H1 (cell line): ENCODE measurements at regions not wholly inside any gene's neighbourhood (a gene's known extent, or its start where the extent isn't known, plus 50 kb on each side); places are given as distances from the start of the nearest gene placed in this dataset.

Experiments
- CTCF ChIA-PET: fragments of 300-600 bp; sonication (Branson Sonifier 250); formaldehyde crosslinking; loops from one replicate; lab custom pipeline; 2021; ENCODE audit not compliant: partially characterized antibody; lab: Charles Lee
- POLR2A ChIA-PET: fragments of 300-600 bp; sonication (Branson Sonifier 250); formaldehyde crosslinking; loops from one replicate; lab custom pipeline; 2021; ENCODE audit warnings: inconsistent platforms; ENCODE audit not compliant: partially characterized antibody; lab: Charles Lee
- DNase-seq, 2 experiments: peaks; one replicate each; pipeline versions ENCODE4 v3.0.0 to v3.0.0-alpha.2; 2010 to 2022; ENCODE audit warnings: low spot score in 2 of 2, low read depth in 1 of 2, mixed read lengths in 1 of 2
- FAIRE-seq: peaks from 2 replicates; lab custom pipeline; 2011; peaks lifted over from hg19 to GRCh38; lab: Jason Lieb, UNC
- H2AFZ ChIP-seq: 2 replicates; pipeline ENCODE4 v1.8.1; 2012; ENCODE audit warnings: low read length, inconsistent platforms
- H2AK5ac ChIP-seq: 2 replicates; pipeline ENCODE4 v1.6.1; 2013; ENCODE audit warnings: low read depth, low read length
- H2BK120ac ChIP-seq: replicated peaks from 2 replicates; pipeline ENCODE3; 2013; ENCODE audit warnings: low read depth, low read length, inconsistent platforms
- H2BK12ac ChIP-seq: 2 replicates; pipeline ENCODE4 v1.6.1; 2013; ENCODE audit warnings: low read depth, low read length
- H2BK15ac ChIP-seq: 2 replicates; pipeline ENCODE4 v1.6.1; 2013; ENCODE audit warnings: low read length
- H2BK20ac ChIP-seq: 2 replicates; pipeline ENCODE4 v1.6.1; 2013; ENCODE audit warnings: low read length
- H2BK5ac ChIP-seq: 2 replicates; pipeline ENCODE4 v1.6.1; 2013; ENCODE audit warnings: low read depth, low read length
- H3K14ac ChIP-seq: 2 replicates; pipeline ENCODE4 v1.6.1; 2013; ENCODE audit warnings: inconsistent platforms; ENCODE audit not compliant: insufficient read length
- H3K18ac ChIP-seq: 2 replicates; pipeline ENCODE4 v1.6.1; 2013; ENCODE audit warnings: low read length; ENCODE audit errors: extremely low read depth
- H3K23ac ChIP-seq: 2 replicates; pipeline ENCODE4 v1.6.1; 2013; ENCODE audit warnings: inconsistent platforms; ENCODE audit not compliant: insufficient read length
- H3K23me2 ChIP-seq: 2 replicates; pipeline ENCODE4 v1.6.1; 2013; ENCODE audit warnings: low read depth, low read length
- H3K27ac ChIP-seq: 2 replicates; pipeline ENCODE4 v1.6.1; 2011; ENCODE audit warnings: low read depth, low read length, inconsistent platforms
- H3K27me3 ChIP-seq, 4 experiments: replicated peaks in 1 of 4; 1 replicate in 1 of 4; 2 replicates in 3 of 4; pipeline versions ENCODE4 v1.6.1 to v1.8.1; 2011 to 2013; ENCODE audit warnings: low read length in 3 of 4, mild to moderate bottlenecking in 3 of 4, inconsistent platforms in 2 of 4, mixed read lengths in 2 of 4, moderate library complexity in 1 of 4; ENCODE audit not compliant: control insufficient read depth in 3 of 4, insufficient read depth in 3 of 4; ENCODE audit errors: extremely low read depth in 1 of 4
- H3K36me3 ChIP-seq, 4 experiments: 2 replicates each; pipeline versions ENCODE4 v1.6.1 to v1.8.1; 2011 to 2013; ENCODE audit warnings: mild to moderate bottlenecking in 4 of 4, low read length in 3 of 4, moderate library complexity in 2 of 4, control low read depth in 1 of 4, inconsistent platforms in 1 of 4; ENCODE audit not compliant: insufficient read depth in 4 of 4, control insufficient read depth in 2 of 4
- H3K4ac ChIP-seq: replicated peaks from 2 replicates; pipeline ENCODE3; 2013; ENCODE audit warnings: low read length, low read depth, mixed read lengths, inconsistent platforms; ENCODE audit not compliant: insufficient read length
- H3K4me1 ChIP-seq, 4 experiments: replicated peaks in 1 of 4; 1 replicate in 1 of 4; 2 replicates in 3 of 4; pipeline versions ENCODE4 v1.6.1 to v1.8.1; 2011 to 2013; ENCODE audit warnings: low read length in 3 of 4, inconsistent platforms in 2 of 4, mixed read lengths in 1 of 4; ENCODE audit not compliant: insufficient read depth in 4 of 4, control insufficient read depth in 3 of 4
- H3K4me2 ChIP-seq, 2 experiments: 2 replicates each; pipeline versions ENCODE4 v1.6.1 to v1.8.1; 2011 to 2013; ENCODE audit warnings: low read depth in 2 of 2, low read length in 2 of 2, control low read depth in 1 of 2, inconsistent platforms in 1 of 2, mild to moderate bottlenecking in 1 of 2; ENCODE audit not compliant: insufficient read depth in 1 of 2
- H3K4me3 ChIP-seq, 4 experiments: fragments of 200-600, 300-600 bp in 1 of 4; sonication (generic), shearing (Covaris generic), sonication (Bioruptor Twin) in 1 of 4; 2 replicates each; pipeline versions ENCODE4 v1.5.1 to v1.8.1; 2011 to 2016; ENCODE audit warnings: low read length in 4 of 4, low read depth in 3 of 4, control low read depth in 2 of 4, inconsistent platforms in 2 of 4, mild to moderate bottlenecking in 2 of 4, mixed read lengths in 1 of 4, moderate library complexity in 1 of 4; ENCODE audit not compliant: insufficient read depth in 2 of 4; ENCODE audit errors: extremely low read depth in 1 of 4
- H3K56ac ChIP-seq: replicated peaks from 2 replicates; pipeline ENCODE3; 2013; ENCODE audit warnings: low read depth, mild to moderate bottlenecking, mixed read lengths, low read length, inconsistent platforms; ENCODE audit not compliant: insufficient read length
- H3K79me1 ChIP-seq: 2 replicates; pipeline ENCODE4 v1.6.1; 2013; ENCODE audit warnings: low read depth, low read length, control low read depth
- H3K79me2 ChIP-seq, 2 experiments: 2 replicates each; pipeline versions ENCODE4 v1.6.1 to v1.8.1; 2012 to 2013; ENCODE audit warnings: low read length in 2 of 2, mild to moderate bottlenecking in 2 of 2, inconsistent platforms in 1 of 2; ENCODE audit not compliant: insufficient read depth in 2 of 2, control insufficient read depth in 1 of 2
- H3K9ac ChIP-seq, 4 experiments: replicated peaks in 1 of 4; 1 replicate in 1 of 4; 2 replicates in 3 of 4; pipeline versions ENCODE4 v1.6.1 to v1.8.1; 2011 to 2013; ENCODE audit warnings: low read depth in 3 of 4, low read length in 3 of 4, control low read depth in 2 of 4, mild to moderate bottlenecking in 2 of 4, moderate library complexity in 2 of 4, inconsistent platforms in 1 of 4; ENCODE audit errors: extremely low read depth in 1 of 4
- H3K9me3 ChIP-seq, 2 experiments: 2 replicates each; pipeline versions ENCODE4 v1.6.1 to v1.8.1; 2012 to 2013; ENCODE audit warnings: mild to moderate bottlenecking in 2 of 2, moderate library complexity in 2 of 2, control low read depth in 1 of 2, inconsistent platforms in 1 of 2, low read depth in 1 of 2, low read length in 1 of 2, mixed read lengths in 1 of 2; ENCODE audit not compliant: insufficient read depth in 2 of 2
- H4K20me1 ChIP-seq, 2 experiments: replicated peaks in 1 of 2; 2 replicates each; pipeline versions ENCODE3 to v1.8.1; 2011 to 2013; ENCODE audit warnings: inconsistent platforms in 2 of 2, low read length in 2 of 2, mild to moderate bottlenecking in 1 of 2; ENCODE audit not compliant: insufficient read depth in 2 of 2, control insufficient read depth in 1 of 2
- H4K5ac ChIP-seq: 2 replicates; pipeline ENCODE4 v1.6.1; 2013; ENCODE audit warnings: low read length, low read depth, mixed read lengths, inconsistent platforms; ENCODE audit not compliant: insufficient read length
- H4K8ac ChIP-seq: 2 replicates; pipeline ENCODE4 v1.8.0; 2013; ENCODE audit warnings: mild to moderate bottlenecking, moderate library complexity, low read length, inconsistent platforms; ENCODE audit not compliant: insufficient read depth; ENCODE audit errors: extremely low read depth
- H4K91ac ChIP-seq: replicated peaks from 2 replicates; pipeline ENCODE3; 2013; ENCODE audit warnings: low read length, mixed read lengths, inconsistent platforms; ENCODE audit not compliant: insufficient read length
- CBX5 ChIP-seq: fragments of 300-800, 300-1000 bp; sonication (generic); IDR thresholded peaks from 2 replicates; pipeline ENCODE4 v1.7.1; 2016; ENCODE audit warnings: antibody characterized with exemption, low read length, low read depth
- NANOG ChIP-seq: IDR thresholded peaks from 2 replicates; pipeline ENCODE4 v1.6.1; 2011; ENCODE audit warnings: low read length, low read depth, mild to moderate bottlenecking, inconsistent platforms; ENCODE audit not compliant: insufficient read depth, poor library complexity, severe bottlenecking
- SP1 ChIP-seq: IDR thresholded peaks from 2 replicates; pipeline ENCODE4 v1.6.1; 2011; ENCODE audit warnings: low read depth, low read length
- TEAD4 ChIP-seq: IDR thresholded peaks from 2 replicates; pipeline ENCODE4 v1.6.1; 2012; ENCODE audit warnings: low read depth, low read length, inconsistent platforms, mixed read lengths
- YY1 ChIP-seq: IDR thresholded peaks from 2 replicates; pipeline ENCODE4 v1.6.1; 2011; ENCODE audit warnings: low read depth, mild to moderate bottlenecking, low read length
- WGBS, 2 experiments: shearing (Covaris generic) in 1 of 2; methylation state at CpG; one replicate each; pipeline versions ENCODE4 v1.1.6 to v1.1.7; 2013 to 2015; ENCODE audit warnings: low lambda C conversion rate in 2 of 2, mixed read lengths in 2 of 2, inconsistent platforms in 1 of 2, low coverage in 1 of 2, missing lambda C conversion rate in 1 of 2; ENCODE audit not compliant: insufficient replicate concordance in 2 of 2, insufficient coverage in 1 of 2, insufficient read length in 1 of 2; ENCODE audit errors: extremely low coverage in 1 of 2, missing lambda C conversion rate in 1 of 2; 5-methylcytosine and 5-hydroxymethylcytosine counted together
- TF ChIP-seq, protein P1 (sequence below): IDR thresholded peaks from 2 replicates; pipeline ENCODE4 v1.6.1; 2011; ENCODE audit warnings: low read depth, mild to moderate bottlenecking, low read length; ENCODE audit not compliant: insufficient read depth

DNA sequence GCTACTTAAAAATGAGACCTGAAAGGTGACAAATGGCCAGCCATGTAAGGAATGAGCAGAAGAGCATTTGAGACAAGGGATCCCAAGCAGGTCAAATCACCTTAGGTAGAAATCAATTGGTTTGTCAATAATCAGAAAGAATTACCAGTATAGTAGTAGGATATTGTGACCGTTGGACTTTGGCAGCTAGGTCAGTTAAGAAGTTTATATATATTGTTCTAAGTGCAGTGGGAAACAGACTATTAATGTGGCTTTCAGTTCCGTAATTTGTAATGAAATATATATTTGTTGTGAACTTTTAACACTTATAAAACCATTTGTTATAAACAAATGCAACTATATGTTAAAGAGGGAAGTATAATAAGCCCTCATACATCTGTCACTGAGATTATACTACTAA is 807.9 kb upstream of the SPRY2 start:
- H2BK12ac ChIP-seq, result no peak overlapping the region
- no peak overlapping the region for H2BK15ac ChIP-seq
- no peaks in the 10 kb centered on the region for H3K36me3 ChIP-seq
- H4K5ac ChIP-seq, result no peak overlapping the region
- no peaks in the 10 kb centered on the region for H4K20me1 ChIP-seq
- H4K91ac ChIP-seq, result no peak overlapping the region
- TF ChIP-seq SP1 (no peak), TEAD4 (no peak), YY1 (no peak), NANOG (no peak), CBX5 (no peak)
- TF ChIP-seq, protein P1, sequence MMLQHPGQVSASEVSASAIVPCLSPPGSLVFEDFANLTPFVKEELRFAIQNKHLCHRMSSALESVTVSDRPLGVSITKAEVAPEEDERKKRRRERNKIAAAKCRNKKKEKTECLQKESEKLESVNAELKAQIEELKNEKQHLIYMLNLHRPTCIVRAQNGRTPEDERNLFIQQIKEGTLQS, result no peak
- no peak overlapping the region for H3K4me3 ChIP-seq
- H3K18ac ChIP-seq, result no peak overlapping the region
- no peaks in the 10 kb centered on the region for H3K79me2 ChIP-seq
- POLR2A ChIA-PET, result no interaction called here
- no peak overlapping the region for H2BK5ac ChIP-seq
- H2BK120ac ChIP-seq, result no peak overlapping the region
- DNase-seq (no peak), FAIRE-seq (no peak)
- H3K79me1 ChIP-seq, result no peaks in the 10 kb centered on the region
- no peak overlapping the region for H3K23ac ChIP-seq
- no peak overlapping the region for H3K27ac ChIP-seq
- H4K8ac ChIP-seq, result no peak overlapping the region
- CTCF ChIA-PET, result interaction anchor here (1.2 kb wide), 1 partner anchor 16 kb away, joined by 3 read pairs; no protein-coding TSS in a partner anchor
- H2AK5ac ChIP-seq, result no peak overlapping the region
- H3K27me3 ChIP-seq, result no peaks in the 10 kb centered on the region
- H3K4me1 ChIP-seq, result no peaks in the 10 kb centered on the region
- no peaks in the 10 kb centered on the region for H3K23me2 ChIP-seq
- H3K9me3 ChIP-seq, result peaks cover 0 to 3% of the 10 kb centered on the region in 2 experiments; a peak in 1 of 4 replicates
- H2BK20ac ChIP-seq, result no peak overlapping the region
- H3K4me2 ChIP-seq, result no peak overlapping the region
- WGBS, 2 experiments, result 95% methylated on average over 2 of the region's 2 CpGs; no CpG with 5 or more reads in 1 of the 2 experiments
- H3K4ac ChIP-seq, result no peak overlapping the region
- no peak overlapping the region for H2AFZ ChIP-seq
- no peak overlapping the region for H3K9ac ChIP-seq
- H3K14ac ChIP-seq, result no peak overlapping the region
- H3K56ac ChIP-seq, result no peak overlapping the region
